ENCODE measurements at regions not wholly inside any gene's neighbourhood (a gene's known extent, or its start where the extent isn't known, plus 50 kb on each side); places are given as distances from the start of the nearest gene placed in this dataset.

- Histone ChIP-seq H3K27me3 (peaks cover 0 to 9% of the 10 kb centered on the region in 2 donors), H3K4me1 (peaks cover 0 to 6% (median 0%) of the 10 kb centered on the region in 4 donors), H3K4me3 (no peak overlapping the region), H3K9me3 (peaks cover 0 to 20% (median under 1%) of the 10 kb centered on the region in 4 donors), H3K36me3 (no peaks in the 10 kb centered on the region), H3K27ac (no peak overlapping the region)
- WGBS, 2 donors: 81 to 89% methylated on average over 5 to 8 of the region's 8 CpGs
- no peak for DNase-seq (ENCODE audit: low spot score in 2 of 2)
- no peak for TF ChIP-seq POLR2A (IDR thresholded peaks at IDR 0.05)
- no peak for TF ChIP-seq CTCF (IDR thresholded peaks at IDR 0.05)
- no peak for TF ChIP-seq EP300 (IDR thresholded peaks at IDR 0.05)
Observed at GRCh38 chr11:70756341-70756740, 358.0 kb downstream of the CTTN start.

DNA sequence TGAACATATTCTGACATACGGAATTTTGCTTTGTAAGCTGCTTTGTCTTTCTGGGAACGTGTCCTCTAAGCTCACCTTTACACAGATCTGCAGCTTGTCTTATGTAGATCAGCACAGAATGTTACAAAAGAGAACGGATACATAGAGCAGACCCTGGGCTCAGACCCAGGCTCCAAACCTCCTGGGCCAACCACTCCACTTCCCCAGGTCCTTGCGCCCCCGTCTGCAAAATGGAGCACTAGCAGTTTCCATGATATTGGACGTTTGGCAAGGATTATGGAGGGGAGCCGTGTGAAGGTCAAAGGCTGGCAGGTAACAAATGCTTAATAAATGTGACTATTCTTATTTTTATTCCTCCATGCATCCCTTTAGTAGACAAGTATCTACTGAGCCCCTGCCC lies 358.4 kb downstream of the CTTN start:
- TF ChIP-seq EP300 (IDR thresholded peaks at IDR 0.05): no peak
- no peak for TF ChIP-seq POLR2A (IDR thresholded peaks at IDR 0.05)
- TF ChIP-seq CTCF (IDR thresholded peaks at IDR 0.05): no peak
- H3K4me1 ChIP-seq: peaks cover 0 to 6% (median 0%) of the 10 kb centered on the region in 4 donors
- H3K4me3 ChIP-seq: no peak overlapping the region
- no peak overlapping the region for H3K27ac ChIP-seq
- no peak for DNase-seq (ENCODE audit: low spot score in 2 of 2)
- no peaks in the 10 kb centered on the region for H3K36me3 ChIP-seq
- 84 to 87% methylated on average over 7 of the region's 7 CpGs for WGBS, 2 donors
- peaks cover 0 to 16% (median 0%) of the 10 kb centered on the region in 4 donors for H3K9me3 ChIP-seq
- peaks cover 0 to 9% of the 10 kb centered on the region in 2 donors for H3K27me3 ChIP-seq

GRCh38 chr11:70757241-70757640 lies 358.9 kb downstream of the CTTN start:
- Histone ChIP-seq H3K36me3 (no peaks in the 10 kb centered on the region), H3K27ac (no peak overlapping the region), H3K4me3 (no peak overlapping the region), H3K27me3 (peaks cover 0 to 9% of the 10 kb centered on the region in 2 donors), H3K4me1 (peaks cover 0 to 6% (median 0%) of the 10 kb centered on the region in 4 donors), H3K9me3 (peaks cover 0 to 14% (median 0%) of the 10 kb centered on the region in 4 donors)
- DNase-seq (ENCODE audit: low spot score in 2 of 2): no peak
- WGBS, 2 donors: 78 to 85% methylated on average over 8 of the region's 8 CpGs
- TF ChIP-seq EP300 (IDR thresholded peaks at IDR 0.05) (no peak), CTCF (IDR thresholded peaks at IDR 0.05) (no peak), POLR2A (IDR thresholded peaks at IDR 0.05) (no peak)

- WGBS, 2 donors: 91 to 92% methylated on average over 20 of the region's 20 CpGs
- TF ChIP-seq POLR2A (IDR thresholded peaks at IDR 0.05): no peak
- no peak for TF ChIP-seq CTCF (IDR thresholded peaks at IDR 0.05)
- no peak for TF ChIP-seq EP300 (IDR thresholded peaks at IDR 0.05)
- no peak for DNase-seq (ENCODE audit: low spot score in 2 of 2)
Observed at GRCh38 chr11:70758206-70758605, 359.9 kb downstream of the CTTN start.

GRCh38 chr11:70759846-70760245 lies 361.5 kb downstream of the CTTN start:
- Histone ChIP-seq H3K27ac (no peak overlapping the region), H3K36me3 (no peaks in the 10 kb centered on the region), H3K4me1 (peaks cover 0 to 6% (median 0%) of the 10 kb centered on the region in 4 donors), H3K9me3 (peaks cover 0 to 14% (median 0%) of the 10 kb centered on the region in 4 donors), H3K27me3 (peaks cover 0 to 9% of the 10 kb centered on the region in 2 donors), H3K4me3 (no peak overlapping the region)
- DNase-seq (ENCODE audit: low spot score in 2 of 2): no peak
- TF ChIP-seq EP300 (IDR thresholded peaks at IDR 0.05): no peak
- no peak for TF ChIP-seq CTCF (IDR thresholded peaks at IDR 0.05)
- TF ChIP-seq POLR2A (IDR thresholded peaks at IDR 0.05): no peak
- WGBS, 2 donors: 71 to 95% methylated on average over 8 of the region's 8 CpGs

More at GRCh38 chr11:70758206-70758605, 359.9 kb downstream of the CTTN start:
- Histone ChIP-seq H3K4me1 (peaks cover 0 to 6% (median 0%) of the 10 kb centered on the region in 4 donors), H3K4me3 (no peak overlapping the region), H3K9me3 (peaks cover 0 to 14% (median 0%) of the 10 kb centered on the region in 4 donors), H3K27ac (no peak overlapping the region), H3K36me3 (no peaks in the 10 kb centered on the region), H3K27me3 (peaks cover 0 to 9% of the 10 kb centered on the region in 2 donors)
